Heart right ventricle (tissue), 16 donors: ENCODE measurements at regions not wholly inside any gene's neighbourhood (a gene's known extent, or its start where the extent isn't known, plus 50 kb on each side); places are given as distances from the start of the nearest gene placed in this dataset.

ENCODE experiments used
- ATAC-seq, 8 donors: fragments of 200-7000 bp; cut with Tn5 transposase; one replicate each; pipeline ENCODE4 v1.9.1; 2020; ENCODE audit warnings: mild to moderate bottlenecking in 8 of 8, moderate library complexity in 8 of 8, moderate number of reproducible peaks in 1 of 8
- DNase-seq, 2 donors: peaks; one replicate each; pipeline ENCODE4 v3.0.0-alpha.2; 2020
- H3K27ac ChIP-seq, 10 donors: fragments of 200-600 bp; sonication (generic) in 2 of 10; one replicate each; pipeline versions ENCODE4 v1.5.0 to v1.8.0; 2020 to 2022; ENCODE audit warnings: mild to moderate bottlenecking in 3 of 10
- H3K27me3 ChIP-seq, 7 donors: fragments of 200-600 bp; one replicate each; pipeline ENCODE4 v1.8.0; 2021 to 2022; ENCODE audit warnings: mild to moderate bottlenecking in 2 of 7
- H3K36me3 ChIP-seq, 9 donors: fragments of 200-600 bp; sonication (generic) in 1 of 9; one replicate each; pipeline versions ENCODE4 v1.5.0 to v1.8.0; 2020 to 2022; ENCODE audit warnings: mild to moderate bottlenecking in 2 of 9
- H3K4me1 ChIP-seq, 9 donors: fragments of 200-600 bp; sonication (generic) in 1 of 9; one replicate each; pipeline versions ENCODE4 v1.5.0 to v1.8.0; 2020 to 2022; ENCODE audit warnings: mild to moderate bottlenecking in 4 of 9
- H3K4me3 ChIP-seq, 10 donors: fragments of 200-600 bp; sonication (generic) in 2 of 10; one replicate each; pipeline versions ENCODE4 v1.5.0 to v1.8.0; 2020 to 2022; ENCODE audit warnings: mild to moderate bottlenecking in 7 of 10, moderate library complexity in 2 of 10
- H3K9me3 ChIP-seq, 11 donors: fragments of 200-600 bp in 10 of 11; sonication (generic) in 2 of 11; one replicate each; pipeline versions ENCODE4 v1.5.0 to v1.8.0; 2013 to 2022; ENCODE audit warnings: mild to moderate bottlenecking in 2 of 11, control low read depth in 1 of 11, moderate library complexity in 1 of 11
- CTCF ChIP-seq, 9 donors: fragments of 200-600 bp; sonication (generic) in 2 of 9; IDR thresholded peaks; one replicate each; pipeline versions ENCODE4 v1.5.0 to v1.8.0; 2021 to 2022; ENCODE audit warnings: antibody characterized with exemption in 9 of 9, mild to moderate bottlenecking in 5 of 9, moderate library complexity in 1 of 9
- WGBS, 2 donors: extraction: QIAGEN DNeasy Blood & Tissue Kit; methylation state at CpG; one replicate each; pipeline ENCODE4 v1.1.7; 2013; ENCODE audit warnings: inconsistent platforms in 1 of 2; 5-methylcytosine and 5-hydroxymethylcytosine counted together
- intact Hi-C, 10 donors: fragments of 100-400 bp; cut with DNase I; formaldehyde crosslinking; loops; one replicate each; pipeline versions ENCODE4 v1.11.1 to v1.14.2; 2022
- donor health status: Arrhythmogenic right ventricular cardiomyopathy.
- donor health status: ischemic (EF 13 %, LVEDD 7.1; RV severe dilation, severe dysfunction).
- donor health status: healthy with polysubstance abuse.
- donor health status: DM: no; HTN: yes; CAD: no.
- donor health status: DM: no; HTN: no; CAD: no.
- donor health status: ischemic (EF 25% LVEDD 6.9; RV normal size, moderate dysfunction).
- donor health status: ischemic (EF 25% LVEDD 5.7; RV mildly dilated, moderate dysfunction).
- donor health status: healthy.
- donor health status: DM: yes; HTN: yes; CAD: no.
- donor health status: Ischemic cardiomyopathy.
- donor health status: ischemic (EF 35%, LVEDD 5.7; RV mildly dilated, moderate dysfunction).
- donor health status: nonischemic (EF 11% LVEDD 7.7; RV severe dilation, severe dysfunction).
- donor health status: DM: yes; HTN: yes; CAD: no.
- donor health status: PGD.
- donor health status: ischemic (EF 29% LVEDD 5.4; RV normal size, mild dysfunction).
- donor health status: nonischemic (EF 23%, LVEDD 6.1; RV moderate dilation, normal function).

- 86 to 93% methylated on average over 2 of the region's 2 CpGs for WGBS, 2 donors
- no peak for ATAC-seq
Observed at GRCh38 chr5:165184183-165184582, 1678.8 kb downstream of the MAT2B start.

GRCh38 chr5:165185716-165186115 lies 1680.3 kb downstream of the MAT2B start:
- intact Hi-C loops, result no loop called here
- Histone ChIP-seq H3K27me3 (no peaks in the 10 kb centered on the region), H3K9me3 (peaks cover 0 to 18% (median 3%) of the 10 kb centered on the region in 11 donors), H3K4me3 (no peak overlapping the region), H3K36me3 (no peaks in the 10 kb centered on the region), H3K4me1 (peaks cover 0 to 13% (median 0%) of the 10 kb centered on the region in 9 donors), H3K27ac (peak overlapping the region in 1 of 10 donors; percentile 40)
- no peak for DNase-seq
- no peak for TF ChIP-seq CTCF (IDR thresholded peaks at IDR 0.05)
- no peak for ATAC-seq
- WGBS, 2 donors, result 77 to 81% methylated on average over 2 of the region's 2 CpGs

More at GRCh38 chr5:165184183-165184582, 1678.8 kb downstream of the MAT2B start:
- intact Hi-C loops, result no loop called here
- DNase-seq, result no peak
- no peak for TF ChIP-seq CTCF (IDR thresholded peaks at IDR 0.05)
- Histone ChIP-seq H3K9me3 (peaks cover 0 to 18% (median 3%) of the 10 kb centered on the region in 11 donors), H3K27ac (no peak overlapping the region), H3K36me3 (no peaks in the 10 kb centered on the region), H3K27me3 (no peaks in the 10 kb centered on the region), H3K4me1 (peaks cover 0 to 11% (median 0%) of the 10 kb centered on the region in 9 donors), H3K4me3 (no peak overlapping the region)

- intact Hi-C loops, result no loop called here
- DNase-seq (no peak), ATAC-seq (no peak)
- Histone ChIP-seq H3K4me1 (peaks cover 0 to 13% (median 0%) of the 10 kb centered on the region in 9 donors), H3K27me3 (no peaks in the 10 kb centered on the region), H3K4me3 (no peak overlapping the region), H3K27ac (no peak overlapping the region), H3K9me3 (peaks cover 0 to 17% (median 3%) of the 10 kb centered on the region in 11 donors), H3K36me3 (no peaks in the 10 kb centered on the region)
- TF ChIP-seq CTCF (IDR thresholded peaks at IDR 0.05), result no peak
Observed at GRCh38 chr5:165187815-165188214, 1682.4 kb downstream of the MAT2B start.

GRCh38 chr5:165188556-165189175 lies 1683.2 kb downstream of the MAT2B start:
- Histone ChIP-seq H3K36me3 (no peaks in the 10 kb centered on the region), H3K27ac (no peak overlapping the region), H3K27me3 (no peaks in the 10 kb centered on the region), H3K4me1 (peaks cover 0 to 13% (median 0%) of the 10 kb centered on the region in 9 donors), H3K9me3 (peaks cover 0 to 14% (median 3%) of the 10 kb centered on the region in 11 donors), H3K4me3 (no peak overlapping the region)
- WGBS, 2 donors, result 52 to 57% methylated on average over 1 of the region's 1 CpG
- intact Hi-C loops, result no loop called here
- ATAC-seq (no peak), DNase-seq (no peak)
- no peak for TF ChIP-seq CTCF (IDR thresholded peaks at IDR 0.05)
